HepG2 (cell line): ENCODE measurements at regions not wholly inside any gene's neighbourhood (a gene's known extent, or its start where the extent isn't known, plus 50 kb on each side); places are given as distances from the start of the nearest gene placed in this dataset.

ENCODE experiments used
- ATAC-seq: fragments of 200-7000 bp; cut with Tn5 transposase; 3 replicates; pipeline ENCODE4 v1.9.1; 2020; ENCODE audit warnings: mild to moderate bottlenecking, moderate library complexity
- BruUV-seq: library from RNA; stranded (reverse); fragments of 400-500 nt; replicated peaks from 2 replicates; lab custom pipeline; 2021; lab: Mats Ljungman, UMichigan
- CTCF ChIA-PET: fragments of 300-600 bp; formaldehyde crosslinking; extraction: SDS; loops from one replicate; lab custom pipeline; 2021; ENCODE audit warnings: low total read pairs, inconsistent platforms, low intra/inter-chr PET ratio; lab: Yijun Ruan, JAX
- POLR2A ChIA-PET: fragments of 350-600 bp; sonication (Branson Sonifier 250); formaldehyde crosslinking; loops from one replicate; lab custom pipeline; 2020; ENCODE audit warnings: antibody characterized with exemption, inconsistent platforms; lab: Yijun Ruan, JAX
- DNase-seq: peaks from one replicate; pipeline ENCODE4 v3.0.0-alpha.2; 2015; ENCODE audit warnings: low spot score
- FAIRE-seq: peaks from 3 replicates; lab custom pipeline; 2011; peaks lifted over from hg19 to GRCh38; lab: Jason Lieb, UNC
- H2AFZ ChIP-seq: one replicate; pipeline ENCODE4 v1.6.1; 2011; ENCODE audit warnings: low read length, inconsistent platforms
- H3K27ac ChIP-seq: fragments of 300-600 bp; 3 replicates; pipeline ENCODE4 v1.8.0; 2011; ENCODE audit warnings: mixed run types, mild to moderate bottlenecking, mixed read lengths, low read length, inconsistent platforms; ENCODE audit not compliant: insufficient read depth; ENCODE audit errors: extremely low read length
- H3K27me3 ChIP-seq, 2 experiments: fragments of 200-600 bp in 1 of 2; 2 replicates in 1 of 2; 3 replicates in 1 of 2; pipeline versions ENCODE4 v1.6.0 to v1.8.0; 2011; ENCODE audit warnings: low read length in 2 of 2, mild to moderate bottlenecking in 2 of 2, moderate library complexity in 2 of 2, inconsistent platforms in 1 of 2; ENCODE audit not compliant: insufficient read depth in 2 of 2, control insufficient read depth in 1 of 2
- H3K36me3 ChIP-seq, 2 experiments: fragments of 200-600 bp in 1 of 2; replicated peaks in 1 of 2; 2 replicates in 1 of 2; 3 replicates in 1 of 2; pipeline versions ENCODE4 v1.5.1 to v1.8.0; 2011; ENCODE audit warnings: low read length in 2 of 2, inconsistent platforms in 1 of 2; ENCODE audit not compliant: insufficient read depth in 2 of 2, control insufficient read depth in 1 of 2
- H3K4me1 ChIP-seq: 2 replicates; pipeline ENCODE4 v1.5.1; 2012; ENCODE audit warnings: low read length, inconsistent platforms; ENCODE audit not compliant: insufficient read depth
- H3K4me2 ChIP-seq: 2 replicates; pipeline ENCODE4 v1.6.0; 2011; ENCODE audit warnings: low read depth, low read length, inconsistent platforms
- H3K4me3 ChIP-seq, 3 experiments: fragments of 200-600 bp in 1 of 3; sonication (generic), shearing (Covaris generic) in 1 of 3; replicated peaks in 1 of 3; 2 replicates each; pipeline ENCODE4 v1.5.1; 2011 to 2016; ENCODE audit warnings: low read length in 3 of 3, inconsistent platforms in 2 of 3, low read depth in 2 of 3, mild to moderate bottlenecking in 2 of 3, control low read depth in 1 of 3, mixed read lengths in 1 of 3; ENCODE audit not compliant: insufficient read depth in 1 of 3
- H3K79me2 ChIP-seq: one replicate; pipeline ENCODE4 v1.6.1; 2011; ENCODE audit warnings: low read length, inconsistent platforms; ENCODE audit not compliant: insufficient read depth
- H3K9ac ChIP-seq: 2 replicates; pipeline ENCODE4 v1.6.0; 2011; ENCODE audit warnings: mild to moderate bottlenecking, low read depth, low read length, inconsistent platforms; ENCODE audit not compliant: insufficient read depth
- H3K9me3 ChIP-seq: 2 replicates; pipeline ENCODE4 v1.5.1; 2012; ENCODE audit warnings: mild to moderate bottlenecking, low read length
- H4K20me1 ChIP-seq: 2 replicates; pipeline ENCODE4 v1.6.0; 2011; ENCODE audit warnings: inconsistent platforms, mild to moderate bottlenecking, low read length, moderate library complexity; ENCODE audit not compliant: insufficient read depth
- ELF1 ChIP-seq: sonication (generic); formaldehyde crosslinking; IDR thresholded peaks from 2 replicates; pipeline ENCODE4 v1.4.0; 2020; ENCODE audit warnings: missing genetic modification reagents
- MED1 ChIP-seq: sonication (generic); formaldehyde crosslinking; IDR thresholded peaks from 2 replicates; pipeline ENCODE4 v1.4.0; 2020; ENCODE audit warnings: missing genetic modification reagents
- NFE2L2 ChIP-seq: fragments of 150-350 bp; IDR thresholded peaks from 2 replicates; pipeline ENCODE4 v1.6.1; 2014; ENCODE audit warnings: low read length
- RARA ChIP-seq: IDR thresholded peaks from 2 replicates; pipeline ENCODE4 v1.6.1; 2016; ENCODE audit warnings: missing genetic modification reagents, missing compliant biosample characterization
- SMARCC2 ChIP-seq: fragments of 450-650 bp; IDR thresholded peaks from 2 replicates; pipeline ENCODE4 v1.6.1; 2017; ENCODE audit warnings: antibody characterized with exemption, mild to moderate bottlenecking
- ZFX ChIP-seq: sonication (generic); formaldehyde crosslinking; IDR thresholded peaks from 2 replicates; pipeline ENCODE4 v1.4.0; 2020; ENCODE audit warnings: mild to moderate bottlenecking, low read depth, missing genetic modification reagents, moderate library complexity
- WGBS: methylation state at CpG from one replicate; pipeline ENCODE4 v1.1.6; 2017; ENCODE audit warnings: low lambda C conversion rate; 5-methylcytosine and 5-hydroxymethylcytosine counted together
- in situ Hi-C: cut with HindIII; loops from 2 replicates; pipeline ENCODE4 v1.10.0; 2017; ENCODE audit warnings: low pct_unique_long_range_greater_than_20kb; ENCODE audit not compliant: extremely low pct_ligation_motif_present
- intact Hi-C: fragments of 100-400 bp; cut with micrococcal nuclease; formaldehyde crosslinking; loops from one replicate; pipeline ENCODE4 v1.10.0; 2022; ENCODE audit not compliant: unreplicated experiment
- TF ChIP-seq, protein P1 (sequence below): sonication (generic); formaldehyde crosslinking; IDR thresholded peaks from 2 replicates; pipeline ENCODE4 v1.5.1; 2020; ENCODE audit warnings: missing genetic modification reagents, mild to moderate bottlenecking, borderline replicate concordance
- TF ChIP-seq, protein P2 (sequence below): sonication (generic); formaldehyde crosslinking; IDR thresholded peaks from 2 replicates; pipeline ENCODE4 v1.4.0; 2020; ENCODE audit warnings: mild to moderate bottlenecking, low read depth, missing genetic modification reagents
- TF ChIP-seq, protein P3 (sequence below): sonication (generic); formaldehyde crosslinking; IDR thresholded peaks from 2 replicates; pipeline ENCODE4 v1.4.0; 2020; ENCODE audit warnings: missing genetic modification reagents

DNA sequence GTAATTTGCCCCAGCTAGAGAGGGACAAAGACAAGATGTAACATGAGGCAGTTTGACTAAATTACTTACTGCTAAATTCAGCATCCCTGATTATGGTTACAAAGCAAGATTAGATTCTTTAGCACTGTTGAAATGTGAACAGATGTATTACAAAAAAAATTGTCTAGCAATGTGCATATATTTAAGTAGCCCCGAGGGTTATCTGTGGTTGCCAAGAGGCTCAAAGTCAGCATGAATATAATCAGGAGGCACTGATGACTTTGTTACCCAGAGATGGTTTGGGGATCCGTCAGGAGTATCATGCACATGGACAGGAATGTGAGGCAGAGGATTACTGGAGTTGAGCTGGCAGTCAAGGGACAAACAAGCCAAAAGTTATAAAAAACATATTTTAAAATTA lies 356.9 kb upstream of the CCDC196 start:
- Histone ChIP-seq H3K36me3 (no peaks in the 10 kb centered on the region), H3K79me2 (no peaks in the 10 kb centered on the region), H3K9me3 (no peaks in the 10 kb centered on the region), H3K4me3 (no peak overlapping the region), H2AFZ (no peak overlapping the region), H3K4me1 (no peaks in the 10 kb centered on the region), H3K9ac (no peak overlapping the region), H3K27me3 (peaks cover 0 to 1% of the 10 kb centered on the region in 2 experiments; a peak in 1 of 5 replicates), H3K4me2 (no peak overlapping the region), H3K27ac (no peak overlapping the region), H4K20me1 (no peaks in the 10 kb centered on the region)
- in situ Hi-C loops (no loop called here), intact Hi-C loops (no loop called here)
- DNase-seq = no peak
- ChIA-PET CTCF (no interaction called here), POLR2A (no interaction called here)
- 0% methylated on average over 2 of the region's 2 CpGs for WGBS
- TF ChIP-seq MED1 (CRISPR knock-in tag) (no peak), NFE2L2 (no peak), RARA (CRISPR knock-in tag) (no peak), ZFX (CRISPR knock-in tag) (no peak), ELF1 (CRISPR knock-in tag) (no peak), SMARCC2 (no peak)
- TF ChIP-seq, protein P1, sequence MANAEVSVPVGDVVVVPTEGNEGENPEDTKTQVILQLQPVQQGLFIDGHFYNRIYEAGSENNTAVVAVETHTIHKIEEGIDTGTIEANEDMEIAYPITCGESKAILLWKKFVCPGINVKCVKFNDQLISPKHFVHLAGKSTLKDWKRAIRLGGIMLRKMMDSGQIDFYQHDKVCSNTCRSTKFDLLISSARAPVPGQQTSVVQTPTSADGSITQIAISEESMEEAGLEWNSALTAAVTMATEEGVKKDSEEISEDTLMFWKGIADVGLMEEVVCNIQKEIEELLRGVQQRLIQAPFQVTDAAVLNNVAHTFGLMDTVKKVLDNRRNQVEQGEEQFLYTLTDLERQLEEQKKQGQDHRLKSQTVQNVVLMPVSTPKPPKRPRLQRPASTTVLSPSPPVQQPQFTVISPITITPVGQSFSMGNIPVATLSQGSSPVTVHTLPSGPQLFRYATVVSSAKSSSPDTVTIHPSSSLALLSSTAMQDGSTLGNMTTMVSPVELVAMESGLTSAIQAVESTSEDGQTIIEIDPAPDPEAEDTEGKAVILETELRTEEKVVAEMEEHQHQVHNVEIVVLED = no peak
- TF ChIP-seq, protein P2, sequence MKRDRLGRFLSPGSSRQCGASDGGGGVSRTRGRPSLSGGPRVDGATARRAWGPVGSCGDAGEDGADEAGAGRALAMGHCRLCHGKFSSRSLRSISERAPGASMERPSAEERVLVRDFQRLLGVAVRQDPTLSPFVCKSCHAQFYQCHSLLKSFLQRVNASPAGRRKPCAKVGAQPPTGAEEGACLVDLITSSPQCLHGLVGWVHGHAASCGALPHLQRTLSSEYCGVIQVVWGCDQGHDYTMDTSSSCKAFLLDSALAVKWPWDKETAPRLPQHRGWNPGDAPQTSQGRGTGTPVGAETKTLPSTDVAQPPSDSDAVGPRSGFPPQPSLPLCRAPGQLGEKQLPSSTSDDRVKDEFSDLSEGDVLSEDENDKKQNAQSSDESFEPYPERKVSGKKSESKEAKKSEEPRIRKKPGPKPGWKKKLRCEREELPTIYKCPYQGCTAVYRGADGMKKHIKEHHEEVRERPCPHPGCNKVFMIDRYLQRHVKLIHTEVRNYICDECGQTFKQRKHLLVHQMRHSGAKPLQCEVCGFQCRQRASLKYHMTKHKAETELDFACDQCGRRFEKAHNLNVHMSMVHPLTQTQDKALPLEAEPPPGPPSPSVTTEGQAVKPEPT (CRISPR knock-in tag) = no peak
- TF ChIP-seq, protein P3, sequence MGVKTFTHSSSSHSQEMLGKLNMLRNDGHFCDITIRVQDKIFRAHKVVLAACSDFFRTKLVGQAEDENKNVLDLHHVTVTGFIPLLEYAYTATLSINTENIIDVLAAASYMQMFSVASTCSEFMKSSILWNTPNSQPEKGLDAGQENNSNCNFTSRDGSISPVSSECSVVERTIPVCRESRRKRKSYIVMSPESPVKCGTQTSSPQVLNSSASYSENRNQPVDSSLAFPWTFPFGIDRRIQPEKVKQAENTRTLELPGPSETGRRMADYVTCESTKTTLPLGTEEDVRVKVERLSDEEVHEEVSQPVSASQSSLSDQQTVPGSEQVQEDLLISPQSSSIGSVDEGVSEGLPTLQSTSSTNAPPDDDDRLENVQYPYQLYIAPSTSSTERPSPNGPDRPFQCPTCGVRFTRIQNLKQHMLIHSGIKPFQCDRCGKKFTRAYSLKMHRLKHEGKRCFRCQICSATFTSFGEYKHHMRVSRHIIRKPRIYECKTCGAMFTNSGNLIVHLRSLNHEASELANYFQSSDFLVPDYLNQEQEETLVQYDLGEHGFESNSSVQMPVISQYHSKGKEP (CRISPR knock-in tag) = no peak
- no peak for FAIRE-seq
- no peak for ATAC-seq
- no TSS peak for BruUV-seq
